Activated gamma-delta T cell treated with Interleukin-2 at 50 U/mL for 16 hours (primary cell): ENCODE measurements at regions not wholly inside any gene's neighbourhood (a gene's known extent, or its start where the extent isn't known, plus 50 kb on each side); places are given as distances from the start of the nearest gene placed in this dataset.

Experiments used
- DNase-seq: peaks from one replicate; pipeline ENCODE4 v3.0.0-alpha.2; 2020

GRCh38 chr15:53462651-53463050 is 296.8 kb downstream of the WDR72 start:
- DNase-seq, result no peak

DNA sequence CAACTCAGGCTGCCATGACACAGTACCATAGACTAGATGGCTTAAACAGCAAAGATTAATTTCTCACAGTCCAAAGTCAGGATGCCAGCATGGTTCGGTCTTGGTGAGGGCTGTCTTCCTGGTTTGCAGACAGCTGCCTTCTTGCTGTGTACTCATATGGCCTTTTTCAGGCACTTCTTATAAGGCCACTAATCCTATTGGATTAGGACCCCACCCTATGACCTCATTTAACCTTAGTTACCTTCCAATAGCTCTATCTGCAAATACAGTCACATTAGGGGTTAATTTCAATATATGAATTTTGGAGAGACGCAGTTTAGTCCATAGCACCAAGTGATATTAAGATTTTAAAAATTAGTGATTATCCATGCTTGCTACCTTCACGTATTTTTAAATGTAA is 297.8 kb downstream of the WDR72 start:
- no peak for DNase-seq

- DNase-seq, result no peak
Observed at GRCh38 chr15:53458736-53459135, 300.7 kb downstream of the WDR72 start.

DNA sequence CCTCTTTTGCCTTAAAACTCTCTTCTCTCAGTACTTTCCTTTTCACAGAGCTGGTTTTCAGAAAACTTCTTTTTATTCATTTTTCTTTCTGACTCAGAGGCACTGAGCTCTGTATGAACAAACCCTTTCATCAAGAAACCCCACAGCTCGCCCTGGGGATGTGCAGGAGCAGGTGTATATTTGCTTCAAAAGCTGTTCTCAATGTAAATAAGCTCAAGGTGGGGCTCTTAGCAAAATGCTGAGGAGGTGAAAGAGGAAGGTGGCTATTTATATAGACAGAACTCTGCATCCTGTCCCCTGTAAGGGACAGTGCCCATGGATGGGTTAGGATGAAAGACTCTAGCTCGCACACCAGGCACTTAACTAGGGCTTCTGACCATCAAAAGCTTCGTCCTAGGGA is 302.0 kb downstream of the WDR72 start:
- no peak for DNase-seq

DNA sequence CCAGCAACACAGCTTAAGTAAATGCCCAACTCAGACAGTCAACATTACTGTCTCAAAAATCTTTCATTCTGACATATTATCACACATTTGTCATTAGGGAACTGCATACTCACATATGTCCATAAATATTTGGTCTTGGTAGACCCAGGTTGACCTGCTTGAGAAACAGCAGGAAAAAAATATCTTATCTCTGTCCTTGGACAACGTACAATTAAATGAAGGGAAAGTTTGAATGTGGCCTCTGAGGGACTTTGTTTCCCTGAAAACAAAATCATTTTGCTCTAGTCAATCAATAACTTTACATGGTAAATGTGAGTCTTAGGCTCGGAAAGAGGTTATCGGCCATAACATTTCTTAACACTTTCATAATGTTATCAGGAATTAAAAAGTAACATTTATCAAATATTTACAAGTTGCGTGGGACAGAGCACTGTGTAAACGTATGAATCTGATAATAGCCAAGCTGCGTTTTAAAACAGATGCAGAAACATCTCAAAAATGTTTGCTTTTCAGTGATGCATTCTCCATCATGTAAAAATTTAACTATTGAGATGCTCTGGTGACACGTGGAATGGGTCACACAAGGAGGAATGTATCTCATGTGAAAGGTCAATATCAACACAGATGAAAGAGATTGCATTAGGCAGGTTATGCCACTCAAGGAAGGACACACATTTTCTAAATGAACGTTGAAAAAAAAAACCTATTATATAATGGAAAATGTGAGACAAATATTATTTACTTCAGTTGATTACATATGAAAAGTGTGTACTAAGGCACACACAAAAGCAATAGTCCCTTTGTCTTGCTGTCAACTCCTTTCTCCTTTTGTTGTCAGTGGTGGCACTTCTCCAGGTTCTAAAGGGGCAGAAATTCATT is 304.4 kb downstream of the WDR72 start:
- DNase-seq, result no peak

DNA sequence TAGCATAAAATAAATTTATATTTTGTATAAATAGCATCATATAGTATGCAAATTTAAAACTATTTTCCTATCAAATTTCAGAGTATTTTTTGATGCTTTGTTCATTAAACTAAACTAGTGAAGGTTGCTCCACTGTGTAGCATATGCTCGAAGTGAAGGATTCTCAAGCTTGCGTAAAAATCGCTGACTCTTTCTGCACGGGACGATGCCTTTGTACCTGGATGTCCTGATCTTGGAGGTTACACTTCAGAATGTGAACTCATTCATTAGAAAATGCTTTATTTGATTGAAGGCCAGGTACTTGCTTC is 305.0 kb downstream of the WDR72 start:
- DNase-seq, result no peak

GRCh38 chr15:53453253-53454105 is 306.0 kb downstream of the WDR72 start:
- DNase-seq, result no peak

DNA sequence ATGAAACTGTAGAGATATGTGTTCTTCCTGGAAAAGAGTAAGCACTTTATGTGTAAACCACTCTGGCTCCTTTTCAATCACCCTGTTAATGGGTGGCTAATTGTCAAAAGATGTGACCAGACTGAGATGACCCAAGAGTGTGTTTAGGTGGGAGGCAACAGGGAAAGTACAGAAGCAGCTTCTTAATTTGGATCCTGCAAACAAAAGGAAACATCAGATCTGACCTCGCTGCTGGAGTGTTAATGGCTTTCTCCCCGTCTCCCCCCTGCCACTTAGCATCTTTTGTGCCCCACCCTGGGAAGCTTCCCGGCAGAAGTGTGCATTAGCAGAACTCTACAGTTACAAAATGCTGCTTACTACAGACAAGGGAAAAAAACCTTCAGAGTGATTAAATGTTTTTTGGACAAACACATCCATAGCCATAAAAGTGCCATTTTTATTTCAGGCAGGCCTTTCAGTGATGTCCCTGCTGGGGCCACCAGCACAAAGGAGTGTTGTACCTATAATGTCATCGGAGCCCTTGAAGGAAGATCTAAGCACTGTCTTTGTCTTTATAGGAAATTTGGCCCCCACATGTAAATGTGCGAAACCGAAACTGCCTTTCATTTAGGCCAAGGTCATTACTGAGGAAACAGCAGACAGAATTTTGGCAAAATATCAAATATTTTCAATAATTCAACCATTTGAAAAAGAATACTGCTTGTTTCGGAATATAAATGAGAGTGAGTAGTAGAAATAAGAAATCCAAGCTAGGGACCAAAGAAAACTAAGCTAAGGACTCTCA is 311.0 kb downstream of the WDR72 start:
- no peak for DNase-seq

DNA sequence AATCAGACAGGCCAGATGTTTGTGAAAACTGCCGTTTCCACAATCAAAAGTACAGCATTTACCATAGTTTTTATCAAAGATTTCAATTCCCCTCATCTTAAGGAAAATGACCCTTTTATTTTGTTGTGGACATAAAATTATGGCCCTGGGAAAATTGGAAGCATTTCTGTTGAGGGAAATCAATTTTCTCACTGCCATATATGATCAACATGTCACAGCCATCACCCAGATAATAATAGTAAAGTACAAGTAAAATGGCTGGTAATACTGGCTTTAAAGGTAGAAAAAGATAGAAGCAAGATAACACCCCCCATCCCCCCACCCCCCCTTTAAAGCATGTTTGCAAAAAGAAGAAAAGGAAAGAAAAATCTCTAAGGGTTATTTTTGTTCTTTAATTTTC is 311.7 kb downstream of the WDR72 start:
- no peak for DNase-seq

GRCh38 chr15:53447053-53447574 is 312.3 kb downstream of the WDR72 start:
- no peak for DNase-seq

DNA sequence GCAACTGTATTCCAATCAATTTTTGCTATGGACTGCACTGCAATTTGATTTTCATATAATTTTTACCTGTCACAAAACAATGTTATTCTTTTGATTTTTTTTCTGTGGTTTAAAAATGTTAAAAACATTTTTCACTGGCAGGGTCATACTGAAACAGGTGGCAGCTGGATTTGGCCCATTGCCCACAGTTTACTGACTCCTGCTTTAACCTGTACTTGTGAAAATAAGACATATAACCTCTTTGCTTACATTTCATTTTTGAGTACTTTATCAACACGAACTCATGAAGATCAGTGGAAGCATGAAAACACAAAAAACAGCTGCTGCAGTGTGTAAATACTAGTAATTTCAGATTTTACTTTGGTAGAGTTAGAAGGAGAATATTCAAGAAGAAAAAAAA is 313.1 kb downstream of the WDR72 start:
- no peak for DNase-seq

DNA sequence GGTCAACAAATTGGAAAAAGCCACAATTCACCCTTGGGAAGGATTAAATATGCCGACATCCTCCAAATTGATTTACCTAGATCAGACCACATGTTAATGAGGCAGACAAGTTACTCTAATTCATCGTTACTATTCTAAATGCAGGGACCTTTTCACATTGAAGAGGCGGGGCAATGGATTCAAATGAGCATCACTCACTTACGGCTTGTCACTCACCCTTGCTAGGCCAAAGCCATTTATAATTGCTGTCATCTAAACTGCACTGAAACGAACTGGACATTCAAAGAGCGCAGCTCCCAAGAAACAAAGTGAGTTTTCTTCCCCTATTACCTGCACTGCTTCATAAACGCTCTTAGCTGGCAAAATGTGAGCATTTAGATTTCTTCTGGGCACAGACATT is 313.9 kb downstream of the WDR72 start:
- DNase-seq, result no peak

GRCh38 chr15:53437985-53438841 is 321.2 kb downstream of the WDR72 start:
- DNase-seq, result no peak

DNA sequence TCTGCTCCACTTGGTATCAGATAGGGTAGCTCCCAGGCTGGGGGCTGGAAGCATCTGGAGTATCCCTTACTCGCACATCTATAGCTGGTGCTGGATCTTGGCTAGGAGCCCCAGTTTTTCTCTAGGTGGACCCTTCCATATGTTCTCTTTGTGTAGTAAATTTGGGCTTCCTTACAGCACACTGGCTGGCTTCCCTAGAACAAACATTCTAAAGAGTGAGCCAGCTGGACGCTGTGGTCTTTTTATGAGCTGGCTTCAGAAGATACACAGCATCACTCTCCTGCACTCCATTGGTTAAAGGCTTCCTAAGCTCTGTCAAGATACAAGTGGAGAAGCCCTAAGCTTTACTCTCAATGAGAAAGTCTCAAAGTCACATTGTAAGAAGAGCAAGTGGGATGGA is 322.1 kb downstream of the WDR72 start:
- DNase-seq, result no peak

- no peak for DNase-seq
Observed at GRCh38 chr15:53434174-53434678, 325.2 kb downstream of the WDR72 start.

DNA sequence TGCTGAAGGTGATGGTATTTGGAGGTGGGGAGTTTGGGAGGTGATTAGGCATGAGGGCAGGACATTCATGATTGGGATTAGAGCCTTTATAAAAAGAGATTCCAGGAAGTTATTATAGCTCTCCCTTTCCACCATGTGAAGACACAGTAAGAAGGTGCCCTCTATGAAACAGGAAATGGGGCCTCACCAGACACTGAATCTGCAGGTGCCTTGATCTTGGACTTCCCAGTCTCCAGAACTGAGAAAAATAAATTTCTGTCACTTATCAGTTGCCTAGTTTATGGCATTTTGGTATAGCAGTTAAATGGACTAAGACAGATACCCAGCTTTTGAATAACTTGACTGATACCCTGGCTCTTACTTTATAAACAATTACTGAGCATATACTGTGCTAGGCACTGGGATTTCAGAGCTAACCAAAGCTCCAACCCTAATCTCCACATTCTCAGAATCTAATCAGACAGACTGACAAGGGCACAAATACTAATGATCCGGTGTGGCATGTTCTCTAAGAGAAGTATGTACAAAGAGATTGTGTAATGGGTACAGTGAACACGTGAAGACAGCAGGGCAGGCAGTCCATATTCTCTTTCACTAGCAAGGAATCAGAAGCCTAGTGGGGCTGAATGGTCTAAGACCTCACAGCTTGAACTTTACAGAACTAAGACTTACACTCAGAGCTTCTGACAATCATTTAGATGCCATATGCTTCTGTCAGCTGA is 343.1 kb downstream of the WDR72 start:
- DNase-seq, result no peak

DNA sequence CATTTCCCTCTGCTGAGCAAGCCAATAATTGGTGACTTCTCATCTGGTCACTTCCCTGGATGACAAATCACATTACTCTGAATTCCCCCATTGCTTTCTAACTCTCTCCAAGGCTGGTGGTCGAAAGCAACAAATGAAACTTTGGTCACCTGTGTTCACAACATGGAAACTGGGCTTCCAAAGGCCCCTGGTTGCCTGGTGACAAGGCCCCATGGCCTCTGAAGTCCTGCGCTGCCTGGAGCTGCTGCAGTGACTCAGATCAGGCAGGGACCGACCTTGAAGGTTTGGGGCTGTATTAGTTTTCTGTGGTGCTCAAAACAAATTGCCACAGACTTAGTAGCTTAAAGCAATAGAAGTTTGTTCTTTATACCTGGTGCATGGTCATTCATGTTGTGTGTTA is 345.3 kb downstream of the WDR72 start:
- no peak for DNase-seq

GRCh38 chr15:53412542-53412941 is 346.9 kb downstream of the WDR72 start:
- DNase-seq, result no peak

DNA sequence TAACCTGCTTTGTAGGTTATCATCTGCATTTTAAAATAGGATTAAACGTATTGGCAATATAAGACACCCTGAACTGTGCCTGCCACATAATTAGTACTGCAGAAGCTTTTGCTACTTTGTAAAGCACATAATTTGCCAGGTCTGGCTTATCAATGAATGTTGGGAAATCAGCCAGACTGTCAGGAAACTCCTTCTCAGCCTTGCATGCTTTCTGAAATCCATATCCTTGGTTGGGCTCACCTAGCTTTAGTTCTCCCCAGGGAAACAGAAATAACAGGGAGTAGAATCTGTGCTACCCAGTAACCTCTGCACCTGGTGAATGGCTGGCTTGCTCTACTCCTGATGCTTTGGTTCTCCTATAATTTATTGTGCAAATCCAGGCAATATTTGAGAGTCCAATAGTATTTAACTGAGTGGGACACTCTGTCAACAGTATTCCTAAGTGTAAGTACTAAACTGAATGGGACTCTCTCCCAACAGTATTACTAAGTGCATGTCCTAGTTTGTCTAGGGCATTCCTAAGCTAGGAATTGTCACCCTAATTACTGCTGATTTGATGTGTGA is 354.5 kb downstream of the WDR72 start:
- no peak for DNase-seq

GRCh38 chr15:53401503-53401902 is 358.0 kb downstream of the WDR72 start:
- DNase-seq, result no peak

DNA sequence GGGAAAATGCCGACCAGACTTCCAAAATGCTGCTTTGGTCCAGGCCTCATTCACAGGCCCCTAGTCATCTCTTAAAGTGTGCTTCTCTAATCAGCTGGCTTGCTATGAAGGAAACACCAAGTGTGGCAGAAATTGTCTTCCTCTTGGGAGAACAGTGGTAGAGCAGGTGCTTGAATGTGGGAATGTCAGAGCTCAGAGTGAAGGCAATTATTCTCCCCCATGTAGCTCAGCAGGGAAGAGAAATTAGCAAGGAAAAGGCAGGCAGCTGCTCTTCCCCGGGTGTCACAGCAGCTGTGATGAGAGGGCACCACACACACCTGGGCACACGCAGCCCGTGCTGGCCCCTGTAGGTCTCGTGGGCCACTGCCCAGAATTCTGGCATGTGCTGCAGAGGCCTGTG is 358.5 kb downstream of the WDR72 start:
- no peak for DNase-seq
